WTC11 (cell line): ENCODE measurements at regions not wholly inside any gene's neighbourhood (a gene's known extent, or its start where the extent isn't known, plus 50 kb on each side); places are given as distances from the start of the nearest gene placed in this dataset.
A peak's percentile ranks its signal among the peaks of the same experiment; 100 is the strongest.

Experiments used
- ATAC-seq: fragments of 200-7000 bp; cut with Tn5 transposase; 2 replicates; pipeline ENCODE4 v1.10.0; 2021; ENCODE audit warnings: mild to moderate bottlenecking, moderate library complexity
- CTCF ChIA-PET: fragments of 300-600 bp; sonication (Branson Sonifier 250); formaldehyde crosslinking; loops from one replicate; lab custom pipeline; 2021; ENCODE audit warnings: antibody characterized with exemption; lab: Charles Lee
- POLR2A ChIA-PET: fragments of 350-600 bp; sonication (Branson Sonifier 250); formaldehyde crosslinking; loops from one replicate; lab custom pipeline; 2021; ENCODE audit warnings: antibody characterized with exemption; lab: Charles Lee
- DNase-seq: peaks from one replicate; pipeline ENCODE4 v3.0.0; 2021; ENCODE audit warnings: low spot score
- H3K27ac Mint-ChIP-seq: 2 replicates; pipeline ENCODE4 v1.8.0; 2021; ENCODE audit warnings: mixed read lengths
- H3K27me3 Mint-ChIP-seq: 2 replicates; pipeline ENCODE4 v1.8.0; 2021; ENCODE audit warnings: low read depth, mild to moderate bottlenecking, moderate library complexity, mixed read lengths
- H3K36me3 Mint-ChIP-seq: 2 replicates; pipeline ENCODE4 v1.8.0; 2021; ENCODE audit warnings: mixed read lengths
- H3K4me1 Mint-ChIP-seq: 2 replicates; pipeline ENCODE4 v1.8.0; 2022; ENCODE audit warnings: mixed read lengths
- H3K4me3 Mint-ChIP-seq: 2 replicates; pipeline ENCODE4 v1.8.0; 2021; ENCODE audit warnings: mild to moderate bottlenecking, moderate library complexity, mixed read lengths
- H3K9me3 Mint-ChIP-seq: 2 replicates; pipeline ENCODE4 v1.8.0; 2021; ENCODE audit warnings: mixed read lengths
- AFF4 ChIP-seq: sonication (generic); formaldehyde crosslinking; IDR thresholded peaks from 2 replicates; pipeline ENCODE4 v1.8.1; 2023; ENCODE audit warnings: mild to moderate bottlenecking, missing genetic modification reagents, borderline replicate concordance
- ETV6 ChIP-seq: sonication (generic); formaldehyde crosslinking; IDR thresholded peaks from 2 replicates; pipeline ENCODE4 v1.8.1; 2022; ENCODE audit warnings: mild to moderate bottlenecking, missing genetic modification reagents
- FOXP1 ChIP-seq: sonication (generic); formaldehyde crosslinking; IDR thresholded peaks from 2 replicates; pipeline ENCODE4 v1.8.0; 2022; ENCODE audit warnings: missing genetic modification reagents, mild to moderate bottlenecking, moderate library complexity, borderline replicate concordance
- MLX ChIP-seq: sonication (generic); formaldehyde crosslinking; IDR thresholded peaks from 2 replicates; pipeline ENCODE4 v1.8.1; 2023; ENCODE audit warnings: mild to moderate bottlenecking, missing genetic modification reagents, moderate library complexity
- MXD4 ChIP-seq: fragments of 250-450 bp; sonication (Bioruptor Pico); IDR thresholded peaks from 2 replicates; pipeline ENCODE4 v1.8.0; 2021; ENCODE audit warnings: mild to moderate bottlenecking, moderate library complexity, borderline replicate concordance
- NR1H2 ChIP-seq: sonication (generic); formaldehyde crosslinking; IDR thresholded peaks from 2 replicates; pipeline ENCODE4 v1.9.0; 2021; ENCODE audit warnings: mild to moderate bottlenecking, moderate library complexity, missing genetic modification reagents
- NR2C2 ChIP-seq: sonication (generic); formaldehyde crosslinking; IDR thresholded peaks from 2 replicates; pipeline ENCODE4 v1.8.0; 2022; ENCODE audit warnings: mild to moderate bottlenecking, missing genetic modification reagents
- SMAD4 ChIP-seq: sonication (generic); formaldehyde crosslinking; IDR thresholded peaks from 2 replicates; pipeline ENCODE4 v1.8.0; 2022; ENCODE audit warnings: mild to moderate bottlenecking, missing genetic modification reagents
- SOX15 ChIP-seq: fragments of 250-450 bp; sonication (Bioruptor Pico); IDR thresholded peaks from 2 replicates; pipeline ENCODE4 v1.9.0; 2021; ENCODE audit warnings: mild to moderate bottlenecking
- TP53 ChIP-seq: sonication (generic); formaldehyde crosslinking; IDR thresholded peaks from 2 replicates; pipeline ENCODE4 v1.8.1; 2023; ENCODE audit warnings: mild to moderate bottlenecking, missing genetic modification reagents
- ZNF317 ChIP-seq: sonication (generic); formaldehyde crosslinking; IDR thresholded peaks from 2 replicates; pipeline ENCODE4 v1.8.1; 2023; ENCODE audit warnings: low read depth, mild to moderate bottlenecking, moderate library complexity, missing genetic modification reagents, borderline replicate concordance
- ZNF396 ChIP-seq: fragments of 250-450 bp; sonication (Bioruptor Pico); IDR thresholded peaks from 2 replicates; pipeline ENCODE4 v1.8.0; 2021; ENCODE audit warnings: mild to moderate bottlenecking, moderate library complexity, borderline replicate concordance
- ZNF423 ChIP-seq: fragments of 250-450 bp; sonication (Bioruptor Pico); IDR thresholded peaks from 2 replicates; pipeline ENCODE4 v2.1.2; 2022; ENCODE audit warnings: mild to moderate bottlenecking, moderate library complexity
- TF ChIP-seq, protein P1 (sequence below): fragments of 250-450 bp; sonication (Bioruptor Pico); IDR thresholded peaks from 2 replicates; pipeline ENCODE4 v1.9.0; 2021; ENCODE audit warnings: moderate library complexity, mild to moderate bottlenecking, inconsistent platforms, borderline replicate concordance
- TF ChIP-seq, protein P2 (sequence below): sonication (generic); formaldehyde crosslinking; IDR thresholded peaks from 2 replicates; pipeline ENCODE4 v1.8.0; 2023; ENCODE audit warnings: missing genetic modification reagents
- TF ChIP-seq, protein P3 (sequence below): sonication (generic); formaldehyde crosslinking; IDR thresholded peaks from 2 replicates; pipeline ENCODE4 v1.8.1; 2023; ENCODE audit warnings: mild to moderate bottlenecking, missing genetic modification reagents, moderate library complexity
- TF ChIP-seq, protein P4 (sequence below): sonication (generic); formaldehyde crosslinking; IDR thresholded peaks from 2 replicates; pipeline ENCODE4 v1.8.0; 2023; ENCODE audit warnings: mild to moderate bottlenecking, missing genetic modification reagents
- TF ChIP-seq, protein P5 (sequence below): fragments of 250-450 bp; sonication (Bioruptor Pico); IDR thresholded peaks from 2 replicates; pipeline ENCODE4 v2.1.2; 2022; ENCODE audit warnings: mild to moderate bottlenecking, moderate library complexity

DNA sequence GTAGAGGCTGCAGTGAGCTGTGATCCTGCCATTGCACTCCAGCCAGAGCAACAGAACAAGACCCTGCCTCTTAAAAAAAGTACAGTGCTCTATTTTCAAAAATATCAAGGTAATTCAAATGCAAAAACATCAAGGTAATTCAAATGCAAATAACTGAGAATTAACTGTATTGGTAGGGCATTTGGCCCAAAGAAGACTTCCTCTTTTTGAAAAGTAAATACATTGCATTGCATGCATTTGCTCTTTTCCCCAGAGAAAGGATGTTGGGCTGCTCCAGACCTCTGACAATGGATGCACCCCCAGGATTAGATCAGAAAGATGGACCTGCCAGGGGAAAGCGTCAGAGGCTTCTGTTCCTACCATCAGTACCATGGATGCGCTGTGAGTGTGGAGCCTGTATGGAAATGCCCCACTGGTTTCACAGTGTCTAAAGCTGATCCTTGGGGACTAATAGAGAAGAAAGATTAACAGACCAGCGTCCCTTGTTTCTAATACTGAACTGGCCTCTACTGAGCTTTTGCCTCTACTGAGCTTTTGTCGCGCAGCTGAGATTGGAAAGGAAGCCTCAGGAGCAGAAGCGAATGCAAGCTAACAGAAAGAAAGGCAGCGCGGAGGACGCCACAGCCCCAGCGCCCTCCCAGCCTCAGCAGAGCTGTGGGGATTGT, 93.5 kb upstream of the LYZL2 start:
- ChIA-PET POLR2A (no interaction called here), CTCF (interaction anchor here (0.7 to 2.9 kb wide), 10 partner anchors 10 to 768 kb away, joined by 3 to 12 read pairs (median 7); no protein-coding TSS in a partner anchor)
- Mint-ChIP-seq H3K9me3 (no peaks in the 10 kb centered on the region), H3K4me3 (no peak overlapping the region), H3K4me1 (peaks cover 63% of the 10 kb centered on the region), H3K36me3 (no peaks in the 10 kb centered on the region), H3K27me3 (peaks cover 2% of the 10 kb centered on the region), H3K27ac (peak overlapping the region; percentile 37)
- TF ChIP-seq ZNF423 (no peak), NR1H2 (CRISPR knock-in tag) (no peak), AFF4 (CRISPR knock-in tag) (no peak), TP53 (CRISPR knock-in tag) (no peak), SOX15 (CRISPR knock-in tag) (no peak), NR2C2 (CRISPR knock-in tag) (no peak), MLX (no peak), SMAD4 (CRISPR knock-in tag) (no peak)
- TF ChIP-seq, protein P1, sequence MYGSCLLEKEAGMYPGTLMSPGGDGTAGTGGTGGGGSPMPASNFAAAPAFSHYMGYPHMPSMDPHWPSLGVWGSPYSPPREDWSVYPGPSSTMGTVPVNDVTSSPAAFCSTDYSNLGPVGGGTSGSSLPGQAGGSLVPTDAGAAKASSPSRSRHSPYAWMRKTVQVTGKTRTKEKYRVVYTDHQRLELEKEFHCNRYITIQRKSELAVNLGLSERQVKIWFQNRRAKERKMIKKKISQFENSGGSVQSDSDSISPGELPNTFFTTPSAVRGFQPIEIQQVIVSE (CRISPR knock-in tag): no peak
- TF ChIP-seq, protein P2, sequence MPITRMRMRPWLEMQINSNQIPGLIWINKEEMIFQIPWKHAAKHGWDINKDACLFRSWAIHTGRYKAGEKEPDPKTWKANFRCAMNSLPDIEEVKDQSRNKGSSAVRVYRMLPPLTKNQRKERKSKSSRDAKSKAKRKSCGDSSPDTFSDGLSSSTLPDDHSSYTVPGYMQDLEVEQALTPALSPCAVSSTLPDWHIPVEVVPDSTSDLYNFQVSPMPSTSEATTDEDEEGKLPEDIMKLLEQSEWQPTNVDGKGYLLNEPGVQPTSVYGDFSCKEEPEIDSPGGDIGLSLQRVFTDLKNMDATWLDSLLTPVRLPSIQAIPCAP: no peak
- TF ChIP-seq, protein P3, sequence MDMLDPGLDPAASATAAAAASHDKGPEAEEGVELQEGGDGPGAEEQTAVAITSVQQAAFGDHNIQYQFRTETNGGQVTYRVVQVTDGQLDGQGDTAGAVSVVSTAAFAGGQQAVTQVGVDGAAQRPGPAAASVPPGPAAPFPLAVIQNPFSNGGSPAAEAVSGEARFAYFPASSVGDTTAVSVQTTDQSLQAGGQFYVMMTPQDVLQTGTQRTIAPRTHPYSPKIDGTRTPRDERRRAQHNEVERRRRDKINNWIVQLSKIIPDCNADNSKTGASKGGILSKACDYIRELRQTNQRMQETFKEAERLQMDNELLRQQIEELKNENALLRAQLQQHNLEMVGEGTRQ (CRISPR knock-in tag): no peak
- DNase-seq: no peak
- peak; percentile 20 for ATAC-seq

DNA sequence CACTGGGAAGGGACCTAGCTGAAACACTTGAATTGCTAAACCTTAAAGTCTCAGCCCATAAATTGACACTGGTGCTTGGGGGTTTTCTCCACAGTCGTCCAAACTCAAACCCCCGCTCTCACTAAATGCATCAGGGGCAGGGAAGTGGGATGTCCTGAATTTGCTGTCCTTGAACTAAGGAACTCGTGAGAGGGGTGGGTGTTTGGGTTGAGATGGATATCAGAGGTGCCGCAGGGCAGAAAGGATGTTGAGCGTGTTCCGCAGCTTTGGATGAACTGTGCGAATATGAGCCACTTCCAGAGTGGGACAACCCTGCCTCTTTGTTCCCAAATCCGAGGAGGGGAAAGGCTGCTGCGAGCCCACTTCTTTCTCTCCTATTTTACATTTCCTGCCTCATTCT, 90.3 kb upstream of the LYZL2 start:
- H3K36me3 Mint-ChIP-seq: no peaks in the 10 kb centered on the region
- TF ChIP-seq ZNF317 (no peak), ZNF396 (CRISPR knock-in tag) (no peak), MXD4 (CRISPR knock-in tag) (no peak), ETV6 (CRISPR knock-in tag) (no peak), FOXP1 (CRISPR knock-in tag) (no peak)
- TF ChIP-seq, protein P4, sequence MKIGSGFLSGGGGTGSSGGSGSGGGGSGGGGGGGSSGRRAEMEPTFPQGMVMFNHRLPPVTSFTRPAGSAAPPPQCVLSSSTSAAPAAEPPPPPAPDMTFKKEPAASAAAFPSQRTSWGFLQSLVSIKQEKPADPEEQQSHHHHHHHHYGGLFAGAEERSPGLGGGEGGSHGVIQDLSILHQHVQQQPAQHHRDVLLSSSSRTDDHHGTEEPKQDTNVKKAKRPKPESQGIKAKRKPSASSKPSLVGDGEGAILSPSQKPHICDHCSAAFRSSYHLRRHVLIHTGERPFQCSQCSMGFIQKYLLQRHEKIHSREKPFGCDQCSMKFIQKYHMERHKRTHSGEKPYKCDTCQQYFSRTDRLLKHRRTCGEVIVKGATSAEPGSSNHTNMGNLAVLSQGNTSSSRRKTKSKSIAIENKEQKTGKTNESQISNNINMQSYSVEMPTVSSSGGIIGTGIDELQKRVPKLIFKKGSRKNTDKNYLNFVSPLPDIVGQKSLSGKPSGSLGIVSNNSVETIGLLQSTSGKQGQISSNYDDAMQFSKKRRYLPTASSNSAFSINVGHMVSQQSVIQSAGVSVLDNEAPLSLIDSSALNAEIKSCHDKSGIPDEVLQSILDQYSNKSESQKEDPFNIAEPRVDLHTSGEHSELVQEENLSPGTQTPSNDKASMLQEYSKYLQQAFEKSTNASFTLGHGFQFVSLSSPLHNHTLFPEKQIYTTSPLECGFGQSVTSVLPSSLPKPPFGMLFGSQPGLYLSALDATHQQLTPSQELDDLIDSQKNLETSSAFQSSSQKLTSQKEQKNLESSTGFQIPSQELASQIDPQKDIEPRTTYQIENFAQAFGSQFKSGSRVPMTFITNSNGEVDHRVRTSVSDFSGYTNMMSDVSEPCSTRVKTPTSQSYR (CRISPR knock-in tag): no peak
- TF ChIP-seq, protein P5, sequence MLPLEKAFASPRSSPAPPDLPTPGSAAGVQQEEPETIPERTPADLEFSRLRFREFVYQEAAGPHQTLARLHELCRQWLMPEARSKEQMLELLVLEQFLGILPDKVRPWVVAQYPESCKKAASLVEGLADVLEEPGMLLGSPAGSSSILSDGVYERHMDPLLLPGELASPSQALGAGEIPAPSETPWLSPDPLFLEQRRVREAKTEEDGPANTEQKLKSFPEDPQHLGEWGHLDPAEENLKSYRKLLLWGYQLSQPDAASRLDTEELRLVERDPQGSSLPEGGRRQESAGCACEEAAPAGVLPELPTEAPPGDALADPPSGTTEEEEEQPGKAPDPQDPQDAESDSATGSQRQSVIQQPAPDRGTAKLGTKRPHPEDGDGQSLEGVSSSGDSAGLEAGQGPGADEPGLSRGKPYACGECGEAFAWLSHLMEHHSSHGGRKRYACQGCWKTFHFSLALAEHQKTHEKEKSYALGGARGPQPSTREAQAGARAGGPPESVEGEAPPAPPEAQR (CRISPR knock-in tag): no peak
- no peak overlapping the region; the same call in 1 of the 2 replicates for H3K27ac Mint-ChIP-seq
- no peak for ATAC-seq
- peaks cover under 1% of the 10 kb centered on the region; the same call in 1 of the 2 replicates for H3K9me3 Mint-ChIP-seq
- DNase-seq: no peak
- peaks cover 50% of the 10 kb centered on the region for H3K4me1 Mint-ChIP-seq
- CTCF ChIA-PET: interaction anchor here (1.2 to 2.3 kb wide), 4 partner anchors 10 to 748 kb away, joined by 3 to 9 read pairs (median 7); no protein-coding TSS in a partner anchor
- H3K27me3 Mint-ChIP-seq: no peaks in the 10 kb centered on the region; the same call in 1 of the 2 replicates
- POLR2A ChIA-PET: no interaction called here
- H3K4me3 Mint-ChIP-seq: no peak overlapping the region
